GM23248 (cell line): ENCODE measurements at regions not wholly inside any gene's neighbourhood (a gene's known extent, or its start where the extent isn't known, plus 50 kb on each side); places are given as distances from the start of the nearest gene placed in this dataset.

Experiments used
- EZH2 ChIP-seq: fragments of 200-600 bp; sonication (generic); IDR thresholded peaks from 2 replicates; pipeline ENCODE4 v1.6.1; 2018; ENCODE audit warnings: antibody characterized with exemption, mild to moderate bottlenecking; ENCODE audit not compliant: insufficient read depth, poor library complexity, severe bottlenecking
- EZH2phosphoT487 ChIP-seq: fragments of 200-600 bp; sonication (generic); IDR thresholded peaks from 2 replicates; pipeline ENCODE4 v1.6.1; 2018; ENCODE audit warnings: antibody characterized with exemption, moderate library complexity, mild to moderate bottlenecking, low read depth; ENCODE audit not compliant: insufficient read depth

GRCh38 chr6:12426121-12426520 lies 136.0 kb downstream of the EDN1 start:
- no peak for TF ChIP-seq EZH2
- TF ChIP-seq EZH2phosphoT487 = no peak
